ENCODE measurements at regions not wholly inside any gene's neighbourhood (a gene's known extent, or its start where the extent isn't known, plus 50 kb on each side); places are given as distances from the start of the nearest gene placed in this dataset.

GRCh38 chr2:88859461-88859860 lies 168.0 kb downstream of the RPIA start:
- Mint-ChIP-seq H3K27me3 (peaks cover 12% of the 10 kb centered on the region), H3K4me3 (no peak overlapping the region), H3K4me1 (no peaks in the 10 kb centered on the region), H3K36me3 (ENCODE audit: low read depth) (no peaks in the 10 kb centered on the region), H3K27ac (no peak overlapping the region), H3K9me3 (no peaks in the 10 kb centered on the region)
- intact Hi-C loops (cut with micrococcal nuclease): no loop called here
- no peak for DNase-seq

DNA sequence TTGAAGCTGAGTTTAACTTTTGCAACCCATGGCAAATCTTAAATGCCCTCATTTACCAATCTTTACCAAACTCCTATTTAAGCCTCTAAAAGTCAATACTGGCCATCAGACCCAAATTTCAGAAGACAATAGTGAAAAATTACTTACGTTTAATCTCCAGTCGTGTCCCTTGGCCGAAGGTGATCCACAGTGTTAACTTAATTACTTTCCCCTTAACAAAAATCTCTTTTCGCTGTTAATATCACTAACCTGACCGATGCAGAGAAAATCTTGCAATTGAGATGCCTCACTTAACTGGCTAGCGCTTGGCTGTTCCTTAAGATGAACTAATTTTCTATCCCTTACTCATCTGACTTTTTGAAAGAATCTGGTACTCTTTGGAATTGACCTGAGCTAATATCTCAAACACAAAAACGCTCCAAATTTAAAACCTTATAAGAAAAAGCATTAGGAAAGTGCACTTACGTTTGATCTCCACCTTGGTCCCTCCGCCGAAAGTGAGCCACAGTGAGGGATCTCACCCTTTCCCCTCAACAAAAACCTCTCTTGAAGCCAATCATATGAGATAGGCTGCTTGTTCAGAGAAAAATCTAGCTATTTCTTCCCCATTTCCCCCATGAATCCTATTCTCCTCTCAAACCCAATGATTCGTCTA lies 169.1 kb downstream of the RPIA start:
- H3K36me3 Mint-ChIP-seq (ENCODE audit: low read depth): no peaks in the 10 kb centered on the region
- DNase-seq: no peak
- H3K4me1 Mint-ChIP-seq: no peaks in the 10 kb centered on the region
- no peak overlapping the region for H3K4me3 Mint-ChIP-seq
- peaks cover 18% of the 10 kb centered on the region for H3K27me3 Mint-ChIP-seq
- no peak overlapping the region for H3K27ac Mint-ChIP-seq
- H3K9me3 Mint-ChIP-seq: no peaks in the 10 kb centered on the region
- intact Hi-C loops (cut with micrococcal nuclease): no loop called here

GRCh38 chr2:88865801-88866371 lies 174.4 kb downstream of the RPIA start:
- DNase-seq: no peak
- Mint-ChIP-seq H3K4me3 (no peak overlapping the region), H3K36me3 (ENCODE audit: low read depth) (no peaks in the 10 kb centered on the region), H3K27me3 (peaks cover 36% of the 10 kb centered on the region), H3K9me3 (no peaks in the 10 kb centered on the region), H3K27ac (no peak overlapping the region), H3K4me1 (no peaks in the 10 kb centered on the region)
- intact Hi-C loops (cut with micrococcal nuclease): no loop called here

DNA sequence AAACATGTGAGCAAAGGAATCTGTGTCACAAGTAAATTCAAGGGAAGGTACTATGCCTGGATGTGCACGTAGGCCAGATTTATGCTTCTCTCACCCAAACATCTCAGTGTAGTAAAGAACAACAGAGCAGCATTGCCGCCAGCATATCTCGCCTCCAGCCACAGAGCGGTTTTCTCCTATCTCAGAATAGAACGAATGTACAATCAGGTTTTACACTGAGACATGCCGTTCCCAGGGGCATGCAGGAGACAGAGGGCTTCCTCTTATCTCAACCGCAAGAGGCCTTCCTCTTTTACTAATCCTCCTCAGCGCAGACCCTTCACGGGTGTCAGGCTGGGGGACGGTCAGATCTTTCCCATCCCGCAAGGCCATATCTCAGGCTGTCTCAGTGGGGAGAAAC lies 175.3 kb downstream of the RPIA start:
- Mint-ChIP-seq H3K4me3 (no peak overlapping the region), H3K4me1 (no peaks in the 10 kb centered on the region), H3K27me3 (peaks cover 34% of the 10 kb centered on the region), H3K27ac (no peak overlapping the region), H3K36me3 (ENCODE audit: low read depth) (no peaks in the 10 kb centered on the region), H3K9me3 (no peaks in the 10 kb centered on the region)
- DNase-seq: no peak
- intact Hi-C loops (cut with micrococcal nuclease): no loop called here

- Mint-ChIP-seq H3K9me3 (no peaks in the 10 kb centered on the region), H3K27me3 (peaks cover 33% of the 10 kb centered on the region), H3K27ac (no peak overlapping the region), H3K4me1 (no peaks in the 10 kb centered on the region), H3K36me3 (ENCODE audit: low read depth) (no peaks in the 10 kb centered on the region), H3K4me3 (no peak overlapping the region)
- DNase-seq: no peak
- intact Hi-C loops (cut with micrococcal nuclease): no loop called here
Observed at GRCh38 chr2:88868861-88869260, 177.4 kb downstream of the RPIA start.

DNA sequence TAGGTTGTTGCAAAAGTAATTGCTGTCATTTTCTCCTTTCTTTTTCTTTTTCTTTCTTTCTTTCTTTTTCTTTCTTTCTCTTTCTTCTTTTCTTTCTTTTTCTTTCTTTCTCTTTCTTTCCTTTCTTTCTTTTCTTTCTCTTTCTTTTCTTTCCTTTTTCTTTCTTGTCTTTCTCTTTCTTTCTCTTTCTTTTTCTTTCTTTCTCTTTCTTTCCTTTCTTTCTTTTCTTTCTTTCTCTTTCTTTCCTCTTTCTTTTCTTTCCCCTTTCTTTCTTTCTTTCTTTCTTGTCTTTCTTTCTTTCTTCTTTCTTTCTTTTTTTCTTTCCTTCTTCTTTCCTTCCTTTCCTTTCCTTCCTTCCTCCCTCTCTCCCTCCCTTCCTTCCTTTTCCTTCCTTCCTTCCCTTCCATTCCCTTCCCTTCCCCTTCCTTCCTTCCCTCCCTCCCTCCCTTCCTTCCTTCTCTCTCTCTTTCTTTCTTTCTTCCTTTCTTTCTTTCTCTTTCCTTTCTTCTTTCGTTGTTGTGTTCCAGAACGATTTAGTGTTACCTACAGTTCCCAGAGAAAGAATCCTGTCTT lies 178.9 kb downstream of the RPIA start:
- no peaks in the 10 kb centered on the region for H3K9me3 Mint-ChIP-seq
- intact Hi-C loops (cut with micrococcal nuclease): no loop called here
- DNase-seq: no peak
- H3K27me3 Mint-ChIP-seq: peaks cover 25% of the 10 kb centered on the region
- H3K4me3 Mint-ChIP-seq: no peak overlapping the region
- no peak overlapping the region for H3K27ac Mint-ChIP-seq
- no peaks in the 10 kb centered on the region for H3K36me3 Mint-ChIP-seq (ENCODE audit: low read depth)
- no peaks in the 10 kb centered on the region for H3K4me1 Mint-ChIP-seq

DNA sequence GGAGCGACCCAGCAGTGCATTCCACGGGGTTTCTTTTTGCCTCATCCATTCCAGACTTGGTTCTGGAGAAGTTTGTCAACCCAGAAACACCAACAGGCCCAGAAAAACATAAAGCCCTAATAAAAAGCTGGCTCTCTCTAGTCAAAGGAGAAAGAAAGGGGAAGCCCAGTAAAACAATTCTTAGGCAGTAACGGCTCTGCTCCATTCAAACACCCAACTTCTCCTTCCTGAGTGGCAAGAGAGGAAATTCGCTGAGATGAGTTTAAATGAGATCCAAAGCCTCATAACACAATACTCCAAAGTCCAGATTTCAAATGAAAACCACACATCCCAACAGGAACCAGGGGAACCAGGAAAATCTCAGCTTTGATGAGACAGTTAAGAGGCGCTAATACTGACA lies 179.9 kb downstream of the RPIA start:
- Mint-ChIP-seq H3K27ac (no peak overlapping the region), H3K4me3 (no peak overlapping the region), H3K4me1 (no peaks in the 10 kb centered on the region), H3K9me3 (no peaks in the 10 kb centered on the region), H3K36me3 (ENCODE audit: low read depth) (no peaks in the 10 kb centered on the region), H3K27me3 (peaks cover 22% of the 10 kb centered on the region)
- DNase-seq: peak; percentile 33
- intact Hi-C loops (cut with micrococcal nuclease): no loop called here

DNA sequence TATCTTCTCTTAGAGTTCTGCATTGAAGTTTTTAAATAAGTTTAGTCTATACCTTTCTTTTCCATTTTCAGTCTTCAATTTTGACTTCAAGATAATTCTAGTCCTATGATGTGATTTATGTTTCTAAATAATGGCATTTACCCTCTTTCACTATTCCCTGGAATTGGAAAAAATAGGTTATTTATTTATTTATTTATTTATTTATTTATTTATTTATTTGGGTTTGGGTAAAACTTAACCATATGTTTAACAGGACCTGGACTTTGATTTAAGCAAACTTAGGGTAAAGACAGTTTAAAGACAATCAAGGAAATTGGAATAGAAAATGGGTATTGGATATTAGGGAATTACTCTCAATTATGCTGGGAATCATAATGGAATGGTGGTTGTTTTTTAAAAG lies 182.1 kb downstream of the RPIA start:
- Mint-ChIP-seq H3K4me3 (no peak overlapping the region), H3K4me1 (no peaks in the 10 kb centered on the region), H3K36me3 (ENCODE audit: low read depth) (no peaks in the 10 kb centered on the region), H3K9me3 (no peaks in the 10 kb centered on the region), H3K27me3 (peaks cover 23% of the 10 kb centered on the region), H3K27ac (no peak overlapping the region)
- intact Hi-C loops (cut with micrococcal nuclease): loop anchor here (2.0 kb wide), 1 partner anchor 45 kb away; no protein-coding TSS in a partner anchor
- DNase-seq: no peak

- H3K4me3 Mint-ChIP-seq: no peak overlapping the region
- intact Hi-C loops (cut with micrococcal nuclease): loop anchor here (2.0 kb wide), 1 partner anchor 45 kb away; no protein-coding TSS in a partner anchor
- peaks cover 18% of the 10 kb centered on the region for H3K27me3 Mint-ChIP-seq
- no peak overlapping the region for H3K27ac Mint-ChIP-seq
- H3K4me1 Mint-ChIP-seq: no peaks in the 10 kb centered on the region
- H3K9me3 Mint-ChIP-seq: no peaks in the 10 kb centered on the region
- no peaks in the 10 kb centered on the region for H3K36me3 Mint-ChIP-seq (ENCODE audit: low read depth)
- peak; percentile 86 for DNase-seq
Observed at GRCh38 chr2:88874063-88874657, 182.7 kb downstream of the RPIA start.

- Mint-ChIP-seq H3K27ac (no peak overlapping the region), H3K36me3 (ENCODE audit: low read depth) (no peaks in the 10 kb centered on the region), H3K9me3 (no peaks in the 10 kb centered on the region), H3K4me1 (no peaks in the 10 kb centered on the region), H3K4me3 (no peak overlapping the region), H3K27me3 (peaks cover 17% of the 10 kb centered on the region)
- intact Hi-C loops (cut with micrococcal nuclease): loop anchor here (2.0 kb wide), 1 partner anchor 43 kb away; no protein-coding TSS in a partner anchor
- DNase-seq: peak; percentile 51
Observed at GRCh38 chr2:88875736-88876135, 184.3 kb downstream of the RPIA start.

GRCh38 chr2:88880441-88880953 lies 189.0 kb downstream of the RPIA start:
- Mint-ChIP-seq H3K4me1 (no peaks in the 10 kb centered on the region), H3K9me3 (no peaks in the 10 kb centered on the region), H3K4me3 (no peak overlapping the region), H3K36me3 (ENCODE audit: low read depth) (no peaks in the 10 kb centered on the region), H3K27ac (no peak overlapping the region), H3K27me3 (peaks cover 23% of the 10 kb centered on the region)
- DNase-seq: peak; percentile 81
- intact Hi-C loops (cut with micrococcal nuclease): loop anchor here (5.0 kb wide), 1 partner anchor 138 kb away; no protein-coding TSS in a partner anchor

- Mint-ChIP-seq H3K27me3 (peaks cover 14% of the 10 kb centered on the region), H3K36me3 (ENCODE audit: low read depth) (no peaks in the 10 kb centered on the region), H3K4me1 (no peaks in the 10 kb centered on the region), H3K9me3 (no peaks in the 10 kb centered on the region), H3K27ac (no peak overlapping the region), H3K4me3 (no peak overlapping the region)
- peak; percentile 4 for DNase-seq
- intact Hi-C loops (cut with micrococcal nuclease): no loop called here
Observed at GRCh38 chr2:88885275-88885674, 193.8 kb downstream of the RPIA start.

DNA sequence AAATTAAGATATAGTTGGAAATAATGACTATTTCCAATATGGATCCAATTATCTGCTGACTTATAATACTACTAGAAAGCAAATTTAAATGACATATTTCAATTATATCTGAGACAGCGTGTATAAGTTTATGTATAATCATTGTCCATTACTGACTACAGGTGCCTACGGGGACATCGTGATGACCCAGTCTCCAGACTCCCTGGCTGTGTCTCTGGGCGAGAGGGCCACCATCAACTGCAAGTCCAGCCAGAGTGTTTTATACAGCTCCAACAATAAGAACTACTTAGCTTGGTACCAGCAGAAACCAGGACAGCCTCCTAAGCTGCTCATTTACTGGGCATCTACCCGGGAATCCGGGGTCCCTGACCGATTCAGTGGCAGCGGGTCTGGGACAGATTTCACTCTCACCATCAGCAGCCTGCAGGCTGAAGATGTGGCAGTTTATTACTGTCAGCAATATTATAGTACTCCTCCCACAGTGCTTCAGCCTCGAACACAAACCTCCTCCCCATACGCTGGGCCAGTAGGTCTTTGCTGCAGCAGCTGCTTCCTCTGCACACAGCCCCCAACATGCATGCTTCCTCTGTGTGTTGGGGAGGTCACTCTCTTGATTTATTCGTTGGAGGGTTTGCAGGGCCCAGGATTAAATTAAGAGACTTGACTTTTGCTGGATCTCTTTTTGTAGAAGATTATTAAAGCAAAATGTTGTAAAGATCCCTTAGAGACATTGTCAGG lies 194.4 kb downstream of the RPIA start:
- Mint-ChIP-seq H3K27me3 (peaks cover 14% of the 10 kb centered on the region), H3K4me3 (no peak overlapping the region), H3K27ac (no peak overlapping the region), H3K36me3 (ENCODE audit: low read depth) (no peaks in the 10 kb centered on the region), H3K4me1 (no peaks in the 10 kb centered on the region), H3K9me3 (no peaks in the 10 kb centered on the region)
- intact Hi-C loops (cut with micrococcal nuclease): no loop called here
- peak; percentile 14 for DNase-seq

Measured in activated CD4-positive, alpha-beta T cell treated with anti-CD3 and anti-CD28 coated beads, Interleukin-2, amount 10 ng/mL, durations not matched to agents 24 days and 14 days (primary cell).